ENCODE measurements at regions not wholly inside any gene's neighbourhood (a gene's known extent, or its start where the extent isn't known, plus 50 kb on each side); places are given as distances from the start of the nearest gene placed in this dataset.

- no CpG with 5 or more reads among the region's 3 CpGs for WGBS (ENCODE audit: extremely low coverage, insufficient read length, low lambda C conversion rate)
- Histone ChIP-seq H4K91ac (ENCODE audit: insufficient read length, low read depth, low read length) (no peak overlapping the region), H3K23me2 (ENCODE audit: insufficient read length, low read depth, low read length, poor library complexity, severe bottlenecking) (no peaks in the 10 kb centered on the region), H2BK15ac (ENCODE audit: low read depth, low read length) (no peak overlapping the region), H3T11ph (ENCODE audit: low read length) (no peak overlapping the region), H3K4me2 (ENCODE audit: insufficient read depth, insufficient read length, low read length) (no peak overlapping the region), H4K5ac (ENCODE audit: insufficient read length, low read depth, low read length) (no peak overlapping the region), H3K4me1 (ENCODE audit: insufficient read depth, low read length) (no peaks in the 10 kb centered on the region), H3K27me3 (ENCODE audit: insufficient read depth, low read length) (no peaks in the 10 kb centered on the region), H2AFZ (ENCODE audit: low read length) (no peak overlapping the region), H2AK5ac (ENCODE audit: insufficient read length, low read length) (no peak overlapping the region), H3K56ac (ENCODE audit: insufficient read length, low read depth, low read length) (no peak overlapping the region), H3K79me2 (ENCODE audit: insufficient read depth, low read length) (no peaks in the 10 kb centered on the region), H3K4ac (ENCODE audit: low read depth, low read length) (no peak overlapping the region), H3K79me1 (ENCODE audit: insufficient read depth, low read depth, low read length, poor library complexity, severe bottlenecking) (no peaks in the 10 kb centered on the region), H3K23ac (ENCODE audit: insufficient read length, low read depth, low read length) (no peak overlapping the region), H3K9ac (ENCODE audit: extremely low read depth, insufficient read length, low read length) (no peak overlapping the region), H4K20me1 (ENCODE audit: control insufficient read depth, insufficient read depth, insufficient read length) (no peaks in the 10 kb centered on the region), H3K18ac (ENCODE audit: insufficient read length, low read depth, low read length) (no peak overlapping the region), H2BK5ac (ENCODE audit: insufficient read length, low read length) (no peak overlapping the region), H4K8ac (replicated peaks; ENCODE audit: insufficient read length, low read depth, low read length) (no peak overlapping the region), H3K27ac (ENCODE audit: insufficient read length, low read depth, low read length) (no peak overlapping the region), H2BK12ac (ENCODE audit: insufficient read length, low read depth, low read length) (no peak overlapping the region), H2BK20ac (ENCODE audit: low read depth, low read length, poor library complexity, severe bottlenecking) (no peak overlapping the region), H3K14ac (ENCODE audit: insufficient read depth, low read length) (no peak overlapping the region), H3K9me3 (ENCODE audit: control insufficient read depth, low read depth, low read length) (no peaks in the 10 kb centered on the region), H2BK120ac (ENCODE audit: low read depth, low read length, poor library complexity, severe bottlenecking) (no peak overlapping the region)
- no peak for DNase-seq
- peaks cover 7 to 9% of the 10 kb centered on the region in 2 experiments for H3K4me1 Mint-ChIP-seq
- H3K9me3 Mint-ChIP-seq = no peaks in the 10 kb centered on the region
- H3K36me3 Mint-ChIP-seq (ENCODE audit: insufficient read depth in 1 of 3, low read depth in 3 of 3) = no peaks in the 10 kb centered on the region
- no peak for TF ChIP-seq CTCF (conservative IDR thresholded peaks at IDR 0.05)
- H3K27me3 Mint-ChIP-seq (ENCODE audit: low read depth) = no peaks in the 10 kb centered on the region
- H3K4me3 Mint-ChIP-seq = no peak overlapping the region
- H3K27ac Mint-ChIP-seq = no peak overlapping the region
Observed at GRCh38 chr2:149908726-149909683, 321.4 kb upstream of the MMADHC start.
